ENCODE measurements at regions not wholly inside any gene's neighbourhood (a gene's known extent, or its start where the extent isn't known, plus 50 kb on each side); places are given as distances from the start of the nearest gene placed in this dataset.

GRCh38 chr1:38464071-38464661 is 395.4 kb downstream of the RRAGC start:
- H3K27ac ChIP-seq (ENCODE audit: insufficient read length, low read depth, low read length), result no peak overlapping the region
- no peak overlapping the region for H2BK120ac ChIP-seq (ENCODE audit: low read depth, low read length, poor library complexity, severe bottlenecking)
- H3K27me3 ChIP-seq (ENCODE audit: insufficient read depth, low read length), result no peaks in the 10 kb centered on the region
- H2BK12ac ChIP-seq (ENCODE audit: insufficient read length, low read depth, low read length), result no peak overlapping the region
- H3K9me3 ChIP-seq (ENCODE audit: control insufficient read depth, low read depth, low read length), result no peaks in the 10 kb centered on the region
- H2BK15ac ChIP-seq (ENCODE audit: low read depth, low read length), result no peak overlapping the region
- WGBS (ENCODE audit: extremely low coverage, insufficient read length, low lambda C conversion rate), result no CpG with 5 or more reads among the region's 7 CpGs
- H2AK5ac ChIP-seq (ENCODE audit: insufficient read length, low read length), result no peak overlapping the region
- no peak overlapping the region for H4K8ac ChIP-seq (replicated peaks; ENCODE audit: insufficient read length, low read depth, low read length)
- no peak overlapping the region for H2AFZ ChIP-seq (ENCODE audit: low read length)
- H4K20me1 ChIP-seq (ENCODE audit: control insufficient read depth, insufficient read depth, insufficient read length), result no peaks in the 10 kb centered on the region
- no peak overlapping the region for H2BK20ac ChIP-seq (ENCODE audit: low read depth, low read length, poor library complexity, severe bottlenecking)
- H3K4me3 Mint-ChIP-seq, result no peak overlapping the region
- H3K23ac ChIP-seq (ENCODE audit: insufficient read length, low read depth, low read length), result no peak overlapping the region
- H3K18ac ChIP-seq (ENCODE audit: insufficient read length, low read depth, low read length), result no peak overlapping the region
- no peak overlapping the region for H3K27ac Mint-ChIP-seq
- no peak overlapping the region for H4K91ac ChIP-seq (ENCODE audit: insufficient read length, low read depth, low read length)
- peaks cover 17 to 25% of the 10 kb centered on the region in 2 experiments for H3K4me1 Mint-ChIP-seq
- no peaks in the 10 kb centered on the region for H3K23me2 ChIP-seq (ENCODE audit: insufficient read length, low read depth, low read length, poor library complexity, severe bottlenecking)
- H3K79me2 ChIP-seq (ENCODE audit: insufficient read depth, low read length), result no peaks in the 10 kb centered on the region
- H3K4ac ChIP-seq (ENCODE audit: low read depth, low read length), result no peak overlapping the region
- no peak overlapping the region for H4K5ac ChIP-seq (ENCODE audit: insufficient read length, low read depth, low read length)
- H3K79me1 ChIP-seq (ENCODE audit: insufficient read depth, low read depth, low read length, poor library complexity, severe bottlenecking), result no peaks in the 10 kb centered on the region
- H3K56ac ChIP-seq (ENCODE audit: insufficient read length, low read depth, low read length), result no peak overlapping the region
- H3K4me2 ChIP-seq (ENCODE audit: insufficient read depth, insufficient read length, low read length), result no peak overlapping the region
- no peak overlapping the region for H2BK5ac ChIP-seq (ENCODE audit: insufficient read length, low read length)
- no peak for TF ChIP-seq CTCF (conservative IDR thresholded peaks at IDR 0.05)
- H3K36me3 Mint-ChIP-seq (ENCODE audit: insufficient read depth in 1 of 3, low read depth in 3 of 3), result peaks cover 0 to 12% (median 6%) of the 10 kb centered on the region in 3 experiments; a peak in 4 of 7 replicates
- DNase-seq, result no peak
- no peak overlapping the region for H3K9ac ChIP-seq (ENCODE audit: extremely low read depth, insufficient read length, low read length)
- H3K4me1 ChIP-seq (ENCODE audit: insufficient read depth, low read length), result peaks cover 6% of the 10 kb centered on the region; the same call in 1 of the 2 replicates
- H3T11ph ChIP-seq (ENCODE audit: low read length), result no peak overlapping the region
- H3K27me3 Mint-ChIP-seq (ENCODE audit: low read depth), result no peaks in the 10 kb centered on the region; the same call in none of the 2 replicates
- no peak overlapping the region for H3K14ac ChIP-seq (ENCODE audit: insufficient read depth, low read length)
- peaks cover 9 to 16% of the 10 kb centered on the region in 2 experiments for H3K9me3 Mint-ChIP-seq

All from H9 (cell line).